Trophoblast cell (in vitro differentiated cells and primary cell): ENCODE measurements at regions not wholly inside any gene's neighbourhood (a gene's known extent, or its start where the extent isn't known, plus 50 kb on each side); places are given as distances from the start of the nearest gene placed in this dataset.

ENCODE experiments used
- DNase-seq, 2 donors: peaks; one replicate each; pipeline ENCODE4 v3.0.0-alpha.2; 2016
- H2AFZ ChIP-seq: 2 replicates; pipeline ENCODE4 v1.6.1; 2013; ENCODE audit warnings: low read length, moderate library complexity, mild to moderate bottlenecking; ENCODE audit not compliant: insufficient read depth, poor library complexity
- H2AK5ac ChIP-seq: 2 replicates; pipeline ENCODE4 v1.6.1; 2013; ENCODE audit warnings: mild to moderate bottlenecking, low read length
- H2BK120ac ChIP-seq: 2 replicates; pipeline ENCODE4 v1.6.1; 2013; ENCODE audit warnings: low read length, mild to moderate bottlenecking, moderate library complexity; ENCODE audit not compliant: insufficient read depth, poor library complexity
- H2BK12ac ChIP-seq: 2 replicates; pipeline ENCODE4 v1.6.1; 2013; ENCODE audit warnings: mild to moderate bottlenecking, low read length, moderate library complexity
- H2BK5ac ChIP-seq: 2 replicates; pipeline ENCODE4 v1.6.1; 2013; ENCODE audit warnings: low read length, low read depth, moderate library complexity, mild to moderate bottlenecking; ENCODE audit not compliant: poor library complexity
- H3K14ac ChIP-seq: 2 replicates; pipeline ENCODE4 v1.6.1; 2013; ENCODE audit warnings: mild to moderate bottlenecking, low read length
- H3K18ac ChIP-seq: 2 replicates; pipeline ENCODE4 v1.6.1; 2013; ENCODE audit warnings: mild to moderate bottlenecking, low read length
- H3K23ac ChIP-seq: 2 replicates; pipeline ENCODE4 v1.6.1; 2013; ENCODE audit warnings: low read length
- H3K27ac ChIP-seq: 2 replicates; pipeline ENCODE4 v1.5.1; 2013; ENCODE audit warnings: low read depth, mild to moderate bottlenecking, inconsistent platforms, low read length, moderate library complexity
- H3K27me3 ChIP-seq: 2 replicates; pipeline ENCODE4 v1.6.1; 2013; ENCODE audit warnings: inconsistent platforms, mild to moderate bottlenecking, low read length, moderate library complexity; ENCODE audit not compliant: insufficient read depth
- H3K36me3 ChIP-seq, 2 experiments: 1 replicate in 1 of 2; 2 replicates in 1 of 2; pipeline ENCODE4 v1.6.1; 2013; ENCODE audit warnings: low read length in 2 of 2, mild to moderate bottlenecking in 2 of 2, moderate library complexity in 1 of 2; ENCODE audit not compliant: insufficient read depth in 2 of 2, control insufficient read depth in 1 of 2
- H3K4ac ChIP-seq: 2 replicates; pipeline ENCODE4 v1.6.1; 2013; ENCODE audit warnings: low read depth, mild to moderate bottlenecking, low read length, moderate library complexity
- H3K4me1 ChIP-seq, 2 experiments: 1 replicate in 1 of 2; 2 replicates in 1 of 2; pipeline ENCODE4 v1.6.1; 2013; ENCODE audit warnings: low read length in 2 of 2, mild to moderate bottlenecking in 2 of 2, moderate library complexity in 1 of 2; ENCODE audit not compliant: insufficient read depth in 2 of 2, control insufficient read depth in 1 of 2
- H3K4me2 ChIP-seq: 2 replicates; pipeline ENCODE4 v1.6.1; 2013; ENCODE audit warnings: inconsistent platforms, mild to moderate bottlenecking, low read length, moderate library complexity
- H3K4me3 ChIP-seq: 2 replicates; pipeline ENCODE4 v1.5.1; 2013; ENCODE audit warnings: mild to moderate bottlenecking, low read depth, low read length, inconsistent platforms
- H3K79me1 ChIP-seq: one replicate; pipeline ENCODE4 v1.6.1; 2013; ENCODE audit warnings: low read length
- H3K79me2 ChIP-seq: 2 replicates; pipeline ENCODE4 v1.6.1; 2013; ENCODE audit warnings: low read length, mild to moderate bottlenecking; ENCODE audit not compliant: control insufficient read depth, insufficient read depth, poor library complexity
- H3K9ac ChIP-seq: 2 replicates; pipeline ENCODE4 v1.6.1; 2013; ENCODE audit warnings: mild to moderate bottlenecking, low read length
- H3K9me3 ChIP-seq: 2 replicates; pipeline ENCODE4 v1.6.1; 2013; ENCODE audit warnings: low read depth, mild to moderate bottlenecking, control low read depth, inconsistent platforms, low read length; ENCODE audit not compliant: insufficient read depth
- H4K12ac ChIP-seq: 2 replicates; pipeline ENCODE4 v1.6.1; 2013; ENCODE audit warnings: low read depth, mild to moderate bottlenecking, low read length, moderate library complexity
- H4K8ac ChIP-seq: 2 replicates; pipeline ENCODE4 v1.6.1; 2013; ENCODE audit warnings: low read depth, mild to moderate bottlenecking, low read length, moderate library complexity
- H4K91ac ChIP-seq: one replicate; pipeline ENCODE4 v1.6.1; 2013; ENCODE audit warnings: low read depth, mild to moderate bottlenecking, low read length, moderate library complexity
- WGBS: extraction: QIAGEN DNeasy Blood & Tissue Kit; methylation state at CpG from one replicate; pipeline ENCODE4 v1.1.7; 2013; ENCODE audit warnings: missing lambda C conversion rate; ENCODE audit not compliant: insufficient read length, insufficient coverage; ENCODE audit errors: extremely low coverage; 5-methylcytosine and 5-hydroxymethylcytosine counted together

DNA sequence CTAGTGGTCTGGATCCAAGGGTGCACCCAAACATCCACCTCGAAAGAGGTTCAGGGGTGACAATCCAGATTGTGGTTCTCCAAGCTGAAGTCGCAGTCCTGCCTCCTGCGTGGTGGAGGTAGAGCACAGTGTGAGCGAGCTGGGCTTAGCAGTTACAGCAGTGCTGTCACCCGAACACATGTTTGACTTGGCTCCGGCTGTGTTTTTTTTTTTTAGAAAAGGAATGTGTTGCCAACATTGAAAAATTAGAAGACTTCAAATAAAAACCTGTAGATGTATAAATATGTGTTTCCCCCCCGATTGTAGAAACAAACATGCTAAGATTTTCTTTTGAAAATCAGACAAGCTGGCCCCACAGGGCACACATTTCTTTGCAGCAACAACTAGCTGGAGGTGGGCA, 530.8 kb downstream of the SHQ1 start:
- no peak overlapping the region for H3K4ac ChIP-seq
- no peak overlapping the region for H3K14ac ChIP-seq
- no peak overlapping the region for H3K9ac ChIP-seq

GRCh38 chr3:72316501-72317279, 531.6 kb downstream of the SHQ1 start:
- Histone ChIP-seq H2AFZ (no peak overlapping the region), H3K14ac (no peak overlapping the region), H2BK5ac (no peak overlapping the region), H3K27me3 (no peaks in the 10 kb centered on the region), H3K4ac (no peak overlapping the region), H4K12ac (no peak overlapping the region), H3K36me3 (no peaks in the 10 kb centered on the region), H4K8ac (no peak overlapping the region), H2BK12ac (no peak overlapping the region), H3K79me1 (no peaks in the 10 kb centered on the region), H2AK5ac (no peak overlapping the region), H4K91ac (no peak overlapping the region), H3K23ac (no peak overlapping the region), H3K4me1 (peaks cover 7% of the 10 kb centered on the region in 2 experiments), H3K27ac (no peak overlapping the region), H3K18ac (no peak overlapping the region), H2BK120ac (no peak overlapping the region), H3K4me2 (no peak overlapping the region), H3K79me2 (no peaks in the 10 kb centered on the region), H3K9me3 (peaks cover 2% of the 10 kb centered on the region), H3K4me3 (no peak overlapping the region), H3K9ac (peak overlapping the region; percentile 1)
- no peak for DNase-seq
- WGBS, result no CpG with 5 or more reads among the region's 13 CpGs

More for the DNA sequence above, 530.8 kb downstream of the SHQ1 start:
- Histone ChIP-seq H3K36me3 (no peaks in the 10 kb centered on the region), H3K27me3 (no peaks in the 10 kb centered on the region), H2AFZ (no peak overlapping the region), H2BK120ac (no peak overlapping the region), H3K27ac (no peak overlapping the region), H3K79me1 (no peaks in the 10 kb centered on the region), H2BK5ac (no peak overlapping the region), H3K23ac (no peak overlapping the region), H3K18ac (no peak overlapping the region), H3K4me3 (no peak overlapping the region), H4K12ac (no peak overlapping the region), H2AK5ac (no peak overlapping the region), H3K4me2 (no peak overlapping the region), H4K8ac (no peak overlapping the region), H3K79me2 (no peaks in the 10 kb centered on the region), H3K4me1 (peaks cover 7% of the 10 kb centered on the region in 2 experiments), H2BK12ac (no peak overlapping the region), H4K91ac (no peak overlapping the region), H3K9me3 (peaks cover 2% of the 10 kb centered on the region)
- DNase-seq, result no peak
- no CpG with 5 or more reads among the region's 7 CpGs for WGBS

- H3K79me2 ChIP-seq, result no peaks in the 10 kb centered on the region
- H3K9ac ChIP-seq, result no peak overlapping the region
- H3K79me1 ChIP-seq, result no peaks in the 10 kb centered on the region
- H3K4me2 ChIP-seq, result no peak overlapping the region
- H2AK5ac ChIP-seq, result no peak overlapping the region
- no peak overlapping the region for H2BK12ac ChIP-seq
- H2BK5ac ChIP-seq, result no peak overlapping the region
- no peak overlapping the region for H4K91ac ChIP-seq
- H4K8ac ChIP-seq, result no peak overlapping the region
- H3K27me3 ChIP-seq, result no peaks in the 10 kb centered on the region
- no peaks in the 10 kb centered on the region for H3K4me1 ChIP-seq
- DNase-seq, result no peak
- H3K18ac ChIP-seq, result no peak overlapping the region
- H2BK120ac ChIP-seq, result no peak overlapping the region
- H3K4me3 ChIP-seq, result no peak overlapping the region
- H4K12ac ChIP-seq, result no peak overlapping the region
- H3K27ac ChIP-seq, result no peak overlapping the region
- H3K23ac ChIP-seq, result no peak overlapping the region
- H2AFZ ChIP-seq, result no peak overlapping the region
- H3K14ac ChIP-seq, result no peak overlapping the region
- H3K9me3 ChIP-seq, result no peaks in the 10 kb centered on the region
- no peaks in the 10 kb centered on the region for H3K36me3 ChIP-seq
- no CpG with 5 or more reads among the region's 1 CpG for WGBS
- H3K4ac ChIP-seq, result no peak overlapping the region
Observed at GRCh38 chr3:72313308-72313707, 528.4 kb upstream of the PROK2 start.

GRCh38 chr3:72312339-72312738, 527.4 kb upstream of the PROK2 start:
- Histone ChIP-seq H3K27ac (no peak overlapping the region), H2BK120ac (no peak overlapping the region), H3K27me3 (no peaks in the 10 kb centered on the region), H3K4me2 (no peak overlapping the region), H3K9ac (no peak overlapping the region), H2AK5ac (no peak overlapping the region), H3K23ac (no peak overlapping the region), H3K4me1 (no peaks in the 10 kb centered on the region), H4K12ac (no peak overlapping the region), H2BK5ac (no peak overlapping the region), H3K36me3 (no peaks in the 10 kb centered on the region), H4K8ac (no peak overlapping the region), H3K18ac (no peak overlapping the region), H4K91ac (no peak overlapping the region), H2BK12ac (no peak overlapping the region), H3K14ac (no peak overlapping the region), H3K4me3 (no peak overlapping the region), H3K79me2 (no peaks in the 10 kb centered on the region), H3K79me1 (no peaks in the 10 kb centered on the region), H2AFZ (no peak overlapping the region), H3K9me3 (no peaks in the 10 kb centered on the region), H3K4ac (no peak overlapping the region)
- no CpG with 5 or more reads among the region's 6 CpGs for WGBS
- no peak for DNase-seq
